Activated CD4-positive, CD25-positive, alpha-beta regulatory T cell treated with anti-CD3 and anti-CD28 coated beads, Interleukin-2, amount 50 U/mL, for 24 hours (primary cell): ENCODE measurements at regions not wholly inside any gene's neighbourhood (a gene's known extent, or its start where the extent isn't known, plus 50 kb on each side); places are given as distances from the start of the nearest gene placed in this dataset.

Experiments
- ATAC-seq, 2 donors: fragments of 150-1000 bp; cut with Tn5 transposase; one replicate each; pipeline ENCODE4 v1.10.0; 2021; ENCODE audit warnings: mild to moderate bottlenecking in 1 of 2, moderate library complexity in 1 of 2

DNA sequence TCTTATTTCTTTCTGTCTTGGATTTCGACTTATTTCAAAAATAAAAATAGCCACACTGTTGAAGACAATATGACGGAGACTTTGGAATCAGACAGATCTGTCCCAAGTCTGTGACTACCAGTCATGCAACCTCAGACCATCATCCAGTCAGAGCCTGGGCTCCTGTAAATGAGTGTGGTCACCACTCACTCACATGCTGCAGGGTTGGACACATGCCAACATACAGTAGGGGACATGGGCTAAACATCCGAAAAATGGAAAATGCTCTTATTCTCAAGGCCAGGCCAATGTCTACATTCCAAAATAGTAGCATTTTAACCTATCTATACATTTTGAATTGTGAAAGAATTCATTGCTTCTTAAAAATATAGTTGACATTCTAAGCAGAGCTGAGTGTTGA is 75.5 kb upstream of the EDNRB start:
- no peak for ATAC-seq

- ATAC-seq, result no peak
These were observed 72.4 kb upstream of the EDNRB start for GRCh38 chr13:77991003-77991402.

DNA sequence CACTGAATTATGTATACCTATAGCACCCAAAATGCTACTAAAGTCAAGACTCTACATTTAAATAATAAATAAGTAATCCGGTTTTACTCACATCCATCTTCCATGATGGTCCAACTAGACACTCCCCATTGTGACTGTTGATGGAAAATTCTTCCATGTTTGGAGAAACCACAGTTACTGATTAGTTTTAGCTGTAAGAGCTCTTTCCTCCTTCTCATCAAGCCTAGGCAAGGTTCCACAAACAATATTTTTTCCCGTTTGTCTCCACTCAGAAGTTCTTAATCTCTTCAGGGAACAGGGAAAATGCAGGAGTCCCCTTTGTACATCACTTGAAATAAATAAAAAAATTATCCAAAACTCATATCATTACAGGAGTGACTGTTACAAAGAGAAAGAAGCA is 70.7 kb upstream of the EDNRB start:
- ATAC-seq, result no peak

- no peak for ATAC-seq
These were observed 69.7 kb upstream of the EDNRB start for GRCh38 chr13:77988355-77988754.

DNA sequence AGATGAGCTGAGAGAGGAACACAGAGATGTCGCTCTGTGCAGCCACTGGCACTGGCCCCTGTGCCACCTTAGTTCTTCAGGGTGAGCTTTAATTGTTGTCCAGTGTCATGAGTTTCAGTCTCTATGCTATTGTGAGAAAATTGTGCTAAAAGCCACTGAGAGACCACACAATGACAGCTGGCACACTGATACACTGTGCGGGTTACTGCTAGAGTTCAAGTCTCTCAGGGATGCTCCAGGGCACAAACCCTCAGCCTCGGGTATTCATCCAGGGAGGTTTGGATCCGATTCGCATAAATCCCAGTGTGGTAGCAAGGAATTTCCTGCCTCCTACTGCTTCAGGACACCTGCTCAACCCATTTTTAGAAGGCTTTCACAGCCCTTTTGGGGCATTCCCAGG is 68.1 kb upstream of the EDNRB start:
- ATAC-seq, result no peak

GRCh38 chr13:77985866-77986636 is 67.4 kb upstream of the EDNRB start:
- ATAC-seq, result no peak

GRCh38 chr13:77981281-77981881 is 62.8 kb upstream of the EDNRB start:
- no peak for ATAC-seq

DNA sequence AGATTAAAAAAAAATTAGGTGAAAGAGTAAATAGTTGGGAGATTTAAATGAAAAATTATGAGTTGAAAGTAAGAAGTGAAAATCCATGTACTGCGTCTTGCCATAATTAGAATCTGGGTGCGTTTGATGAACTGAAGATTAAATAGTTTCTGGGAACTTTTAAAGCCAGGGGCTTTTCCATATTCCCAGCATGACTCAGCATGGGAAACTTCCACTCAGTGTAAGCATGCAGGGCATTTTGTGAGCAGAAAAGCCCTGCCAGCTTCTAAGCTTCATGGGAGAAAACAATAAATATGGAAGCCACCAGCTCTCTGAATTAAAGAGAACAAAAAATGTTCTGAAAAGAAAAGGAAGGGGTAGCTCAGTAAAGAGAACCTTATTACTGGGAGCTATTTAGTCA is 62.0 kb upstream of the EDNRB start:
- no peak for ATAC-seq

DNA sequence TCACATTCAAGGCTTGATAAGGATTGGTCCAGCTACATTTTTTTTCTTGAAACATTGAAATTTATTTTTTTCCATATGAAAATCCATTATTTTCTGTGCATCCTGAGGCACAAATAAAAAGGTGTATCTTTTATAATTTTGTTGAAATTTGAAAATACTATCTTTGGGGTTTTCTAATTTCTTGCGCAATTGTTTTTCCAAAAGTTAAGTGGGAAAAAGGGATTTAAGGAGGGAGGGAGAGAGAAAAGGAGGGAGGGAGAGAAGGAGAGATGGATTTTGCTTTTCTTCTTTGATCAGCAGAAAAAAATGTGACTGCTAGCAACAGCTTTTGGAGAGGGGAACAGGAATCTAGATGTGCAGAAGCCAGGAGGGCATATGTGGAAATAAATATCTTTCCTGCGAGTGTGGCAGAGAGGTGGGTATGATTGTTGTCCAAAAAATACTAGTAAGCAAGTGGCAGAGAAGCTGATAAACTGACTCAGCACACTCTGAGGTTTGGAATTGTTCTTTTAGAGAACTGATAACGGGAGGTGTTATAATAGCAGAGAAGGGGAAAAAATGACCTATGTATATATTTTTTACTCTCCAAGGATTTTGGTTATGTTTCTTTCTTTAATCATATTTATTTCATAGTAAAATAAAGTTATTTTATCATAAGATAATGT is 61.2 kb upstream of the EDNRB start:
- no peak for ATAC-seq

DNA sequence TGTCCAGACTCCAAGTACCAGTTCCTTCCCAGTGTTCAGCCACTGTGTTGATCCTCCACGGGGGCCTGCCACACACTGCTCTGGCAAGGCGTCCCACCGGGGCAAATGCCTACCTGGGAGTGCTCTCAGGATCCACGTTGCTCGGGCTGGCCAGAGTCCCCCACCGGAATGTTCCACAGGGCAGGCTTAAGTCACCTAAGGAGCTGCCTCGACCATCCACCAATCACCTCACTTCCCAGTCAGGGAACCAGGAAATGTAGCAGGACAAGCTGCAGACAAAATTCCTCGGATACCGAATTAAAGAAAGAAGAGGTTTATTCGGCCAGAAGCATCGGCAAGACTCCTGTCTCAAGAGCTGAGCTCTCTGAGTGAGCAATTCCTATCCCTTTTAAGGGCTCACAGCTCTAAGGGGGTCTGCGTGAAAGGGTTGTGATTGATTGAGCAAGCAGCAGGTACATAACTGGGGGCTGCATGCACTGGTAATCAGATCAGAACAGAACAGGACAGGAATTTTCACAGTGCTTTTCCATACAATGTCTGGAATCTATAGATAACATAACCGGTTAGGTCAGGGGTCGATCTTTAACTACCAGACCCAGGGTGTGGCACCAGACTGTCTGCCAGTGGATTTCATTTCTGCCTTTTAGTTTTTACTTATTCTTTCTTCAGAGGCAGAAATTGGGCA is 56.9 kb upstream of the EDNRB start:
- ATAC-seq, result no peak

DNA sequence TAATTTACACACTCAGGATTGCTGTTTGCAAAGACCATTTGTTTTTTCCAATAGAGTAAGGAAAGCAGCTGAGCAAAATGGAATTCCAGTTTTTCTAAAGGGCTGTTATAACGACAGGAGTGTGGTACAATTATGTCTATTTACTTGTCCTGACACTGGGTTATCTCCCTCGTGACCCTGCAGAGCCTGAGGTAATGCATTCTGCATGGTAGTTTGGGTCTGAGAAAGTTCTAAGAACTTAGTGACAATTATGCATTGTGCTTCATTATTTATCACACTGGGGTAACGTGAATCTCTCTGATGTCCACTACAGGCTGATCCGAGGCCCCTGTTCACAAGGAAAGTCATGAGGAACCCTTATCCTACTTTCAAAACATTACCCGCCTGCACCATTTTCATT is 50.7 kb upstream of the EDNRB start:
- no peak for ATAC-seq
